ENCODE measurements at regions not wholly inside any gene's neighbourhood (a gene's known extent, or its start where the extent isn't known, plus 50 kb on each side); places are given as distances from the start of the nearest gene placed in this dataset.

DNA sequence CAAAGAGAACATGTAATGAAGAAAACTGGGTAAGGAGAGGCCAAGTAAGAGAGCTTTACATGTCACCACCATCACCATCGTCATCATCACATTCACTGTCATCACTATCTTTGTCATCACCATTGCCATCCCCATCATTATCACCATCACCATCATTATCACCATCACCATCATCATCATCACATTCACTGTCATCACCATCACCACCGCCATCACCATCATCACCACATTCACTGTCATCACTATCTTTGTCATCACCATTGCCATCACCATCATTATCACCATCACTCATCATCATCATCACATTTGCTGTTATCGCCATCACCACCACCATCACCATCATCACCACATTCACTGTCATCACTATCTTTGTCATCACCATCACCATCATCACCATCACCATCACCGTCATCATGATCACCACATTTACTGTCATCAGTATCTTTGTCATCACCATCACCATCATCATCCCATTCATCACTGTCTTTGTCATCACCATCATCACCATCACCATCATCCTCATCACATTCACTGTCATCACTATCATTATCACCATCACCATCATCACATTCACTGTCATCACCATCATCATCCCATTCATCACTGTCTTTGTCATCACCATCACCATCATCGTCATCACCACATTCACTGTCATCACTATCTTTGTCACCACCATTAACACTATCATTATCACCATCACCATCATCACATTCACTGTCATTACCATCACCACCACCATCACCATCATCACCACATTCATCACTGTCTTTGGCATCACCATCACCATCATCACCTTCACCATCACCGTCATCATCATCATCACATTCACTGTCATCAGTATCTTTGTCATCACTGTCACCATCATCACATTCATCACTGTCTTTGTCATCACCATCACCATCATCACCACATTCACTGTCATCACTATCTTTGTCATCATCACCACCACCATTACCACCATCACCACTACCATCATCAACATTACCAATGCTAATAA is 172.3 kb downstream of the ERMARD start:
- Histone ChIP-seq H2AFZ (ENCODE audit: low read depth, low read length) (no peak overlapping the region), H4K20me1 (replicated peaks; ENCODE audit: control insufficient read depth, extremely low read depth, insufficient read depth, low read length) (no peaks in the 10 kb centered on the region), H3K79me2 (ENCODE audit: control insufficient read depth, insufficient read depth, low read length) (no peaks in the 10 kb centered on the region), H3K4me3 (replicated peaks in 1 of 3; ENCODE audit: insufficient read depth in 1 of 3, low read depth in 1 of 3, low read length in 3 of 3) (no peak overlapping the region), H3K27ac (ENCODE audit: insufficient read depth, low read depth, low read length) (no peak overlapping the region), H3K4me2 (ENCODE audit: insufficient read depth, low read length) (no peak overlapping the region), H3K4me1 (ENCODE audit: control insufficient read depth, extremely low read depth, insufficient read depth, low read length) (no peaks in the 10 kb centered on the region), H3K9me3 (replicated peaks; ENCODE audit: control insufficient read depth, insufficient read depth, low read length) (no peaks in the 10 kb centered on the region), H3K36me3 (ENCODE audit: control insufficient read depth in 2 of 2, extremely low read depth in 1 of 2, insufficient read depth in 2 of 2, low read length in 2 of 2) (no peaks in the 10 kb centered on the region), H3K27me3 (ENCODE audit: control insufficient read depth in 2 of 2, insufficient read depth in 2 of 2, low read length in 2 of 2) (peaks cover 3 to 5% of the 10 kb centered on the region in 2 experiments), H3K9ac (replicated peaks; ENCODE audit: extremely low read depth, insufficient read depth, low read length) (no peak overlapping the region), H3K9me1 (replicated peaks; ENCODE audit: control insufficient read depth, extremely low read depth, insufficient read depth, low read length) (no peaks in the 10 kb centered on the region)
- TF ChIP-seq POLR2A (IDR thresholded peaks at IDR 0.05; ENCODE audit: low read depth, low read length) (no peak), FOS (IDR thresholded peaks at IDR 0.05; ENCODE audit: borderline replicate concordance, insufficient read depth, low read length) (no peak), MYC (IDR thresholded peaks at IDR 0.05; ENCODE audit: low read depth, low read length) (no peak), POLR2AphosphoS5 (IDR thresholded peaks at IDR 0.05; ENCODE audit: insufficient read depth, low read depth, low read length) (no peak), EZH2 (IDR thresholded peaks at IDR 0.05; ENCODE audit: borderline replicate concordance, low read depth, low read length, severe bottlenecking) (no peak)
- TF ChIP-seq, protein P1, sequence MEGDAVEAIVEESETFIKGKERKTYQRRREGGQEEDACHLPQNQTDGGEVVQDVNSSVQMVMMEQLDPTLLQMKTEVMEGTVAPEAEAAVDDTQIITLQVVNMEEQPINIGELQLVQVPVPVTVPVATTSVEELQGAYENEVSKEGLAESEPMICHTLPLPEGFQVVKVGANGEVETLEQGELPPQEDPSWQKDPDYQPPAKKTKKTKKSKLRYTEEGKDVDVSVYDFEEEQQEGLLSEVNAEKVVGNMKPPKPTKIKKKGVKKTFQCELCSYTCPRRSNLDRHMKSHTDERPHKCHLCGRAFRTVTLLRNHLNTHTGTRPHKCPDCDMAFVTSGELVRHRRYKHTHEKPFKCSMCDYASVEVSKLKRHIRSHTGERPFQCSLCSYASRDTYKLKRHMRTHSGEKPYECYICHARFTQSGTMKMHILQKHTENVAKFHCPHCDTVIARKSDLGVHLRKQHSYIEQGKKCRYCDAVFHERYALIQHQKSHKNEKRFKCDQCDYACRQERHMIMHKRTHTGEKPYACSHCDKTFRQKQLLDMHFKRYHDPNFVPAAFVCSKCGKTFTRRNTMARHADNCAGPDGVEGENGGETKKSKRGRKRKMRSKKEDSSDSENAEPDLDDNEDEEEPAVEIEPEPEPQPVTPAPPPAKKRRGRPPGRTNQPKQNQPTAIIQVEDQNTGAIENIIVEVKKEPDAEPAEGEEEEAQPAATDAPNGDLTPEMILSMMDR (IDR thresholded peaks at IDR 0.05; ENCODE audit: extremely low read depth in 1 of 2, insufficient read depth in 1 of 2, low read depth in 1 of 2, low read length in 2 of 2) = no peak
- TF ChIP-seq, protein P2, sequence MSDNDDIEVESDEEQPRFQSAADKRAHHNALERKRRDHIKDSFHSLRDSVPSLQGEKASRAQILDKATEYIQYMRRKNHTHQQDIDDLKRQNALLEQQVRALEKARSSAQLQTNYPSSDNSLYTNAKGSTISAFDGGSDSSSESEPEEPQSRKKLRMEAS (IDR thresholded peaks at IDR 0.05; ENCODE audit: insufficient read depth, insufficient read length) = no peak
- no TSS peak for BruUV-seq (replicated peaks)
- CTCF ChIA-PET = interaction anchor here (1.5 kb wide), 1 partner anchor 77 kb away, joined by 3 read pairs; no protein-coding TSS in a partner anchor
- FAIRE-seq (no peak), DNase-seq (ENCODE audit: low read depth, low spot score) (no peak)
- POLR2A ChIA-PET = no interaction called here
- dilution Hi-C loops (cut with MboI; ENCODE audit: extremely low pct_ligation_motif_present, low sequenced_read_pairs) = no loop called here
- intact Hi-C loops (cut with micrococcal nuclease) = no loop called here
